ENCODE measurements at regions not wholly inside any gene's neighbourhood (a gene's known extent, or its start where the extent isn't known, plus 50 kb on each side); places are given as distances from the start of the nearest gene placed in this dataset.

DNA sequence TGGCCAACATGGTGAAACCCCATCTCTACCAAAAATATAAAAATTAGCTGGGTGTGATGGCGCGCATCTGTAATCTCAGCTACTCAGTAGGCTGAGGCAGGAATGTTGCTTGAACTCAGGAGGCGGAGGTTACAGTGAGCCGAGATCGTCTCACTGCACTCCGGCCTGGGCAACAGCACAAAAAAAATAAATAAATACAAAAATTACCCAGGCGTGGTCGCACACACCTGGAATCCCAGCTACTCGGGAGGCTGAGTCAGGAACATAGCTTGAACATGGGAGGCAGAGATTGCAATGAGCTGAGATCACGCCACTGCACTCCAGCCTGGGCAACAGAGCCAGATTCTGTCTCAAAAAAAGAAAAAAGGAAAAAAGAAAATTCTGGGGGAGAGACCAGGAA, 80.1 kb downstream of the PHETA1 start:
- Mint-ChIP-seq H3K4me1 (ENCODE audit: low read depth) (no peaks in the 10 kb centered on the region), H3K36me3 (ENCODE audit: low read depth) (no peaks in the 10 kb centered on the region), H3K27ac (no peak overlapping the region), H3K27me3 (ENCODE audit: low read depth) (no peaks in the 10 kb centered on the region), H3K9me3 (no peaks in the 10 kb centered on the region), H3K4me3 (no peak overlapping the region)
- intact Hi-C loops (cut with micrococcal nuclease), result no loop called here
- CTCF ChIA-PET, result interaction anchor here (1.2 kb wide), 1 partner anchor 13 kb away, joined by 3 read pairs; no protein-coding TSS in a partner anchor
- DNase-seq, result no peak

DNA sequence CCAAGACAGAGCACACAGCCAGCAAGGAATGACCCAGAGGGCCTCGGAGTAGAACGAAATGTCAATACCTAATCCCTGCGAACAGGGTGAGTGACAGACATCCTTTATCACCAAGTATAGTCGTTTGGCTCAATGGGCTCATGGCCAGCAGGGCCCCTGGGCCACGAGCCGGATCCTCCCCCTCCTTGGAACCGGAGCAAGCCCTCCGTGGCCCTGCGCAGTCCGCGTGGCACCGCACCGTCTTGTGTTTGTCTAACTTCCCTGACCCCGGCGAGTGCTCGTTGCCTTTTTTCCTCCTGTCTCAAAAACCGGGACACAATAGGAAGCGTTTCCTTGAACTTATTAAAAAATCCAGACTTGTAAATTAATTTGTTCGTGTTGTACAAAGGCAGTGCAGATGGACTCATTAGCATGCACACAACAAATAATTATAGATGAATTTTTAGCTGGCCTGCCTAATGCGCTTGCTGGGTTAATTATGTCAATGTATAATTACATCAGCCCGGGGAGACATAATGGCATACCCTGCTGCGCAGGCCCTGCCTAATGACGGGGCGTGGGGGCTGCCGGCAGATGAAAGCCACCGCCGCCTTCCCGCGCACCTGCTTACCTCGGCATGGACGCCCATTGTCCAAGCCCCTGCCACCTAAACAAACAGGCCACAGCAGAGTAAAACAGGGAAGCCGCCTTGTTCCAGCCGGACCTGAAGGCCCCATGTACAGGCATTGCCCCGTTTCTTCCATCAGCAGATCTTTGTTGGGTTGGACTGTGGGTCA, 81.6 kb downstream of the PHETA1 start:
- Mint-ChIP-seq H3K9me3 (no peaks in the 10 kb centered on the region), H3K27ac (no peak overlapping the region), H3K4me3 (no peak overlapping the region), H3K4me1 (ENCODE audit: low read depth) (no peaks in the 10 kb centered on the region), H3K36me3 (ENCODE audit: low read depth) (no peaks in the 10 kb centered on the region), H3K27me3 (ENCODE audit: low read depth) (no peaks in the 10 kb centered on the region)
- CTCF ChIA-PET, result interaction anchor here (0.5 to 1.2 kb wide), 4 partner anchors 14 to 130 kb away, joined by 3 read pairs; no protein-coding TSS in a partner anchor
- DNase-seq, result no peak
- intact Hi-C loops (cut with micrococcal nuclease), result no loop called here

DNA sequence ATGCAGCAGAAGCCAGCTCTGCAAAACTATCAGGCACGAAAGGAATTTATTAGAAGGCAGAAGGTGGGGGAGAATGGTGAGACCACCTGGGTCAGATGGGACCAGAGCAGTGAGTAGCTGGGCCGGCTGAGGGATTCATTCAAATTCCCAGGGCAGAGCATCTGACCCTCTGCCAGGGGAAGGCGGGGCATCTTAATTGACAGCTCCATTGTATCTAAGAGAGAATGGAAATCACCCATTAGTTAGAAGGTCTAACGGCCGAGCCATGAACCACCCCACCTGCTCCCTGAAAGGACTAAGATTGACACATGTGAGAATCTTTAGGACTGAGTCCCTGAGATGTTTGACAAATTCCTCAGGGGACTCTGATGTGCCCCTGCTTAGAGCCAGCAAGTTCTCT, 83.7 kb downstream of the PHETA1 start:
- CTCF ChIA-PET, result interaction anchor here (1.8 kb wide), 1 partner anchor 13 kb away, joined by 4 read pairs; no protein-coding TSS in a partner anchor
- intact Hi-C loops (cut with micrococcal nuclease), result no loop called here
- peaks cover 4% of the 10 kb centered on the region for H3K36me3 Mint-ChIP-seq (ENCODE audit: low read depth)
- H3K4me1 Mint-ChIP-seq (ENCODE audit: low read depth), result no peaks in the 10 kb centered on the region
- H3K27me3 Mint-ChIP-seq (ENCODE audit: low read depth), result peaks cover 3% of the 10 kb centered on the region
- no peak overlapping the region for H3K27ac Mint-ChIP-seq
- H3K9me3 Mint-ChIP-seq, result peaks cover 11% of the 10 kb centered on the region
- H3K4me3 Mint-ChIP-seq, result no peak overlapping the region
- no peak for DNase-seq

DNA sequence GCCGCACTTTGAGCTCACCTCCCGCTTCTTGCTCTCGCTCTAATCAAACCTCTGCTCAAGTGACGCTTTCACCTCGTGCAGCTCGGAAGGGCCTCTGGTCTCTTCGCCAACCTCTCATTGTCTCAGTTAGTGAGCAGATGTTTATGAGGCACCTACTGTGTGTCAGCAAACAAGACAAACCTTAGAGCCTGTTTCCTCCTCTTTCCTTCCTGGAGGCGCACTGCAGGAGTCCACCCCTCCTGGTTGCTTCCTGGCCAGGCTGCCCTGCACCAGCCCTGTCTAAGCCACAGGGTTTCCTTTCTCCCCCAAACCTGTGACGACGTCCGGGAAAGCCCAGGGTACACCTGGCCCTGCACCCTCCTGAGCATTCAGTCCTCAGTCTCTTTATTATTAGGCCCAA, 84.2 kb downstream of the PHETA1 start:
- Mint-ChIP-seq H3K4me3 (no peak overlapping the region), H3K4me1 (ENCODE audit: low read depth) (no peaks in the 10 kb centered on the region), H3K27ac (no peak overlapping the region), H3K9me3 (peaks cover 11% of the 10 kb centered on the region), H3K36me3 (ENCODE audit: low read depth) (peaks cover 4% of the 10 kb centered on the region), H3K27me3 (ENCODE audit: low read depth) (peaks cover 3% of the 10 kb centered on the region)
- CTCF ChIA-PET, result interaction anchor here (1.8 kb wide), 1 partner anchor 14 kb away, joined by 4 read pairs; no protein-coding TSS in a partner anchor
- DNase-seq, result no peak
- intact Hi-C loops (cut with micrococcal nuclease), result no loop called here

DNA sequence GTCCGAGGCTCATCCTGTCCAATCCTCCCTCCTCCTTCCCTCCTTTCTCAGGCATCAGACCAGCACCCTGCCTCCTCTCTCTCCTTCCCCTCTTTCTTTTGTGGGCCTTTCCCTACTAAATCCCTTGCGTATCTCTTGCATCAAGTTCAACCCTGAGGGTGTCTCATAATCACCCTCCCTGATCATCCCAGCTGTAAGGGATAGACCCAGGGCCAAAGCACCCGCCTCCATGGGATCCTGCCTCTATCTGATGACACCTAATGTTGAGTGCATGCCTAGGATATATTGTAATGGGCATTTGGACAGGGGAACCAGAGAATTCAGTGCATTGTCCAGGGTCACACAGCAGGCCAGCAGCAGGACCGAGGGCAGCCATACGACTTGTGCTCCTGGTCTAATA, 84.9 kb downstream of the PHETA1 start:
- Mint-ChIP-seq H3K4me1 (ENCODE audit: low read depth) (no peaks in the 10 kb centered on the region), H3K4me3 (no peak overlapping the region), H3K27me3 (ENCODE audit: low read depth) (peaks cover 3% of the 10 kb centered on the region), H3K27ac (no peak overlapping the region), H3K9me3 (peaks cover 11% of the 10 kb centered on the region), H3K36me3 (ENCODE audit: low read depth) (peaks cover 4% of the 10 kb centered on the region)
- no peak for DNase-seq
- CTCF ChIA-PET, result interaction anchor here (1.8 kb wide), 1 partner anchor 15 kb away, joined by 4 read pairs; no protein-coding TSS in a partner anchor
- intact Hi-C loops (cut with micrococcal nuclease), result no loop called here

DNA sequence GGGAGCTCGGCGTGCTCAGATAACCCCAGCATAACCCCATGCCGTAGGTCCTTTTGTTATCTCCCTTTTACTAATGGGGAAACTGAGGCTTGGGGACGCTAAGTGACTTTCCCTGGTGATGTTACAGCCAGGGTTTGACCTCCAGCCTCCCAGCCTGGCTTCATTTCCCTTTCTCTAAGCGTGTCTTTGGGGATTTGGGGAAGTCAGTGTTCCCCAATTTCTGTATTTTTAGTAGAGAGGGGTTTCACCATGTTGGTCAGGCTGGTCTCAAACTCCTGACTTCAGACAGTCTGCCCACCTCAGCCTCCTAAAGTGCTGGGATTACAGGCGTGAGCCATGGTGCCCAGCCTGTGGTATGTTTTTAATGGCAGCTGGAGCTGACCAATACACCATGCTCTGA, 85.4 kb downstream of the PHETA1 start:
- Mint-ChIP-seq H3K4me1 (ENCODE audit: low read depth) (no peaks in the 10 kb centered on the region), H3K4me3 (no peak overlapping the region), H3K36me3 (ENCODE audit: low read depth) (peaks cover 4% of the 10 kb centered on the region), H3K27me3 (ENCODE audit: low read depth) (peaks cover 3% of the 10 kb centered on the region), H3K9me3 (peaks cover 11% of the 10 kb centered on the region), H3K27ac (no peak overlapping the region)
- no peak for DNase-seq
- intact Hi-C loops (cut with micrococcal nuclease), result no loop called here
- CTCF ChIA-PET, result no interaction called here

- peaks cover 11% of the 10 kb centered on the region for H3K9me3 Mint-ChIP-seq
- DNase-seq, result no peak
- peaks cover 1% of the 10 kb centered on the region for H3K4me1 Mint-ChIP-seq (ENCODE audit: low read depth)
- H3K27me3 Mint-ChIP-seq (ENCODE audit: low read depth), result peaks cover 3% of the 10 kb centered on the region
- peaks cover 4% of the 10 kb centered on the region for H3K36me3 Mint-ChIP-seq (ENCODE audit: low read depth)
- intact Hi-C loops (cut with micrococcal nuclease), result no loop called here
- H3K4me3 Mint-ChIP-seq, result no peak overlapping the region
- CTCF ChIA-PET, result no interaction called here
- H3K27ac Mint-ChIP-seq, result no peak overlapping the region
These were observed 91.3 kb downstream of the PHETA1 start for GRCh38 chr12:111277570-111277969.

DNA sequence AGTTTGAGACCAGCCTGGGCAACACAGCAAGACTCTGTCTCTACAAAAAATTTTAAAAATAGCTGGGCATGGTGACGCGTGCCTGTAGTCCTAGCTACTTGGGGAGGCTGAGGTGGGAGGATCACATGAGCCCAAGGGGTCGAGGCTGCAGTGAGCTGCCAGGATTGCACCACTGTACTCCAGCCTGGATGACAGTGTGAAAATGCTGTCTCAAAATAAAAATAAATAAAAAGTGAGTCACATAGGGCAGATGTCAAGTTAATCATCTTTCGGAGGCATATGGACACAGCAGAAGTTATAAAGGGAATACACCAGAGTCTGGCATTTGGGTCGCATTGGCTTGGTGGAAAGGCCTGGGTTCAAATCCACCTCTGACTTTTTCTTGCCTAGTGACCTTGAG, 92.7 kb downstream of the PHETA1 start:
- H3K36me3 Mint-ChIP-seq (ENCODE audit: low read depth), result peaks cover 2% of the 10 kb centered on the region
- CTCF ChIA-PET, result interaction anchor here (1.0 to 1.4 kb wide), 3 partner anchors 8 to 92 kb away, joined by 3 read pairs; no protein-coding TSS in a partner anchor
- H3K4me3 Mint-ChIP-seq, result no peak overlapping the region
- peaks cover 1% of the 10 kb centered on the region for H3K4me1 Mint-ChIP-seq (ENCODE audit: low read depth)
- no peak overlapping the region for H3K27ac Mint-ChIP-seq
- intact Hi-C loops (cut with micrococcal nuclease), result no loop called here
- peaks cover under 1% of the 10 kb centered on the region for H3K27me3 Mint-ChIP-seq (ENCODE audit: low read depth)
- no peak for DNase-seq
- peaks cover 6% of the 10 kb centered on the region for H3K9me3 Mint-ChIP-seq

DNA sequence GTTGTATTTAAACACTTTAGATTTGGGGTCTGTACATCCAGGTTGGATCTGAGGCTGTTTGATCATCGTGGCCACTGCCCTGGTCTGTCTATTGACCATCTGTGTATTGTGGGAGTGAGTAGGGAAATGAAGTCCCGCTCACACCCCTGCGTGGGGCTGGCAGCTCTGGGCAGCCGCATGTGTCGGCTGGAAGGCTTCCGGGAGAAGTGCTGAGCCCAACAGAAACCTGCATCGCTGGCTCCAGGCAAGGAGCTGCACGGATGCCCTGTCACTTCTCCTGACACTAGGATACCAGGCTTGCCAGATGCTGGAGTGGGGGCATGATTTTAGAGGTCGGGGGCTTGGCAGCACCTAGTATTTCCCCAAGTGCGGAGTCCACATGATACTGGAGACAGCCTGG, 93.6 kb downstream of the PHETA1 start:
- CTCF ChIA-PET, result interaction anchor here (0.6 to 1.0 kb wide), 2 partner anchors 25 to 92 kb away, joined by 3 read pairs; no protein-coding TSS in a partner anchor
- Mint-ChIP-seq H3K27ac (no peak overlapping the region), H3K4me1 (ENCODE audit: low read depth) (peaks cover 1% of the 10 kb centered on the region), H3K36me3 (ENCODE audit: low read depth) (no peaks in the 10 kb centered on the region), H3K27me3 (ENCODE audit: low read depth) (no peaks in the 10 kb centered on the region), H3K4me3 (no peak overlapping the region), H3K9me3 (no peaks in the 10 kb centered on the region)
- DNase-seq, result no peak
- intact Hi-C loops (cut with micrococcal nuclease), result no loop called here

DNA sequence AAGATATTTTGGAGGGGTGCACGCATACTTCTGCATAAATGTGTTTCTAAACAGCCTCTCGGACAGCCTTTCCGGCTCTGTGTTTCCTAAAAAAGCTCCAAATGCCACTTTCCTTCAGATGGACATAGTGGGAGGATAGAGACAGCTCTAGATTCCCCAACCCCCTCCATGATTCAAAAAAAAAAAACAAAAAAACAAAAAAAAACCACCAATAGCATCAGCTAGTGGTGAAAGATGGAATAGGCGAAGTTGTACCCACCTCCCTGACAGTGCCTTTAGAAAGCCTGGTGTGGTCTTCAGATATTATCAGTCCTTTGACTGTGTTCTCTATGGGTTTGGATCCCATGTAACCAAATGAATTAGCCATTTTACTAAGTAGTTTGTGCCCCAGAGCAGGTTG, 94.1 kb downstream of the PHETA1 start:
- Mint-ChIP-seq H3K27ac (no peak overlapping the region), H3K27me3 (ENCODE audit: low read depth) (no peaks in the 10 kb centered on the region), H3K4me3 (no peak overlapping the region), H3K36me3 (ENCODE audit: low read depth) (no peaks in the 10 kb centered on the region), H3K4me1 (ENCODE audit: low read depth) (peaks cover 1% of the 10 kb centered on the region), H3K9me3 (no peaks in the 10 kb centered on the region)
- DNase-seq, result no peak
- intact Hi-C loops (cut with micrococcal nuclease), result loop anchor here (5.0 kb wide), 2 partner anchors 38 to 337 kb away; no protein-coding TSS in a partner anchor
- CTCF ChIA-PET, result interaction anchor here (0.6 kb wide), 1 partner anchor 247 kb away, joined by 4 read pairs; no protein-coding TSS in a partner anchor

GRCh38 chr12:111271674-111272418, 97.0 kb downstream of the PHETA1 start:
- no peak for DNase-seq
- Mint-ChIP-seq H3K27me3 (ENCODE audit: low read depth) (no peaks in the 10 kb centered on the region), H3K4me1 (ENCODE audit: low read depth) (peaks cover 1% of the 10 kb centered on the region), H3K36me3 (ENCODE audit: low read depth) (no peaks in the 10 kb centered on the region), H3K4me3 (no peak overlapping the region), H3K9me3 (no peaks in the 10 kb centered on the region), H3K27ac (no peak overlapping the region)
- CTCF ChIA-PET, result interaction anchor here (0.7 to 2.4 kb wide), 10 partner anchors 11 to 336 kb away, joined by 3 to 14 read pairs (median 4); no protein-coding TSS in a partner anchor
- intact Hi-C loops (cut with micrococcal nuclease), result loop anchor here (1.0 to 5.0 kb wide), 3 partner anchors 40 to 335 kb away; no protein-coding TSS in a partner anchor

DNA sequence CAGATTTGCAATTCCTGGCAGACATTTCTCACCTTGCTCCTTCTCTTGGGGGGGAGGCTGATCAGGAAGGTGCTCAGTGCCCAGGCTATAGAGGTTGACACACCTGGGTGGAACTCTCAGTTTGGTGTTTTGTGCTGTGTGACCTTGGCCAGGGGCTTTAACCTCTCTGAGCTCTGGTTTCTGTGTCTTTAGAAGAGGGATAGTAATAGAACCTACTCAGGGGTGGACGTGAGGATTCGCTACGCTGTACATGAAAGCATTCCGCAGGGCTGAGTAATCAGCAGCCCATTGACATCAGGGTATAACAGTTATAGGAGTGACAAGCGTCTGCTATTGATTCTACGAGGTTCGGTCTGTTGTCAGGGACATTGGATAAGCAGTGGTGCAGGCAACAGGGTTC, 98.1 kb downstream of the PHETA1 start:
- no peak overlapping the region for H3K27ac Mint-ChIP-seq
- no peak for DNase-seq
- H3K36me3 Mint-ChIP-seq (ENCODE audit: low read depth), result no peaks in the 10 kb centered on the region
- H3K9me3 Mint-ChIP-seq, result no peaks in the 10 kb centered on the region
- H3K27me3 Mint-ChIP-seq (ENCODE audit: low read depth), result no peaks in the 10 kb centered on the region
- peaks cover 1% of the 10 kb centered on the region for H3K4me1 Mint-ChIP-seq (ENCODE audit: low read depth)
- CTCF ChIA-PET, result interaction anchor here (1.6 to 2.4 kb wide), 2 partner anchors 10 to 248 kb away, joined by 4 to 14 read pairs; no protein-coding TSS in a partner anchor
- intact Hi-C loops (cut with micrococcal nuclease), result loop anchor here (5.0 kb wide), 2 partner anchors 42 to 333 kb away; no protein-coding TSS in a partner anchor
- no peak overlapping the region for H3K4me3 Mint-ChIP-seq

All from activated naive CD4-positive, alpha-beta T cell treated with anti-CD3 and anti-CD28 coated beads for 36 hours (primary cell).